Coronary artery (tissue), 2 donors: ENCODE measurements at regions not wholly inside any gene's neighbourhood (a gene's known extent, or its start where the extent isn't known, plus 50 kb on each side); places are given as distances from the start of the nearest gene placed in this dataset.

ENCODE experiments used
- DNase-seq: peaks from one replicate; pipeline ENCODE4 v3.0.0-alpha.2; 2017; ENCODE audit warnings: low spot score
- H3K27ac ChIP-seq, 2 donors: fragments of 200-600 bp; sonication (generic); one replicate each; pipeline ENCODE4 v1.5.1; 2016 to 2019
- H3K4me3 ChIP-seq: fragments of 200-600 bp; sonication (generic); 2 replicates; pipeline ENCODE4 v1.5.1; 2016; ENCODE audit warnings: mild to moderate bottlenecking, moderate library complexity
- TF ChIP-seq, protein P1 (sequence below): fragments of 200-600 bp; sonication (generic); IDR thresholded peaks from one replicate; pipeline ENCODE4 v1.5.1; 2019; ENCODE audit warnings: antibody characterized with exemption

- Histone ChIP-seq H3K4me3 (no peak overlapping the region), H3K27ac (no peak overlapping the region)
- no peak for DNase-seq
- TF ChIP-seq, protein P1, sequence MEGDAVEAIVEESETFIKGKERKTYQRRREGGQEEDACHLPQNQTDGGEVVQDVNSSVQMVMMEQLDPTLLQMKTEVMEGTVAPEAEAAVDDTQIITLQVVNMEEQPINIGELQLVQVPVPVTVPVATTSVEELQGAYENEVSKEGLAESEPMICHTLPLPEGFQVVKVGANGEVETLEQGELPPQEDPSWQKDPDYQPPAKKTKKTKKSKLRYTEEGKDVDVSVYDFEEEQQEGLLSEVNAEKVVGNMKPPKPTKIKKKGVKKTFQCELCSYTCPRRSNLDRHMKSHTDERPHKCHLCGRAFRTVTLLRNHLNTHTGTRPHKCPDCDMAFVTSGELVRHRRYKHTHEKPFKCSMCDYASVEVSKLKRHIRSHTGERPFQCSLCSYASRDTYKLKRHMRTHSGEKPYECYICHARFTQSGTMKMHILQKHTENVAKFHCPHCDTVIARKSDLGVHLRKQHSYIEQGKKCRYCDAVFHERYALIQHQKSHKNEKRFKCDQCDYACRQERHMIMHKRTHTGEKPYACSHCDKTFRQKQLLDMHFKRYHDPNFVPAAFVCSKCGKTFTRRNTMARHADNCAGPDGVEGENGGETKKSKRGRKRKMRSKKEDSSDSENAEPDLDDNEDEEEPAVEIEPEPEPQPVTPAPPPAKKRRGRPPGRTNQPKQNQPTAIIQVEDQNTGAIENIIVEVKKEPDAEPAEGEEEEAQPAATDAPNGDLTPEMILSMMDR, result no peak
Measured at GRCh38 chr14:101634850-101635748, 73.8 kb downstream of the DIO3 start.

GRCh38 chr14:101635749-101636560 lies 74.7 kb downstream of the DIO3 start:
- Histone ChIP-seq H3K4me3 (no peak overlapping the region), H3K27ac (no peak overlapping the region)
- TF ChIP-seq, protein P1, result no peak
- DNase-seq, result no peak

DNA sequence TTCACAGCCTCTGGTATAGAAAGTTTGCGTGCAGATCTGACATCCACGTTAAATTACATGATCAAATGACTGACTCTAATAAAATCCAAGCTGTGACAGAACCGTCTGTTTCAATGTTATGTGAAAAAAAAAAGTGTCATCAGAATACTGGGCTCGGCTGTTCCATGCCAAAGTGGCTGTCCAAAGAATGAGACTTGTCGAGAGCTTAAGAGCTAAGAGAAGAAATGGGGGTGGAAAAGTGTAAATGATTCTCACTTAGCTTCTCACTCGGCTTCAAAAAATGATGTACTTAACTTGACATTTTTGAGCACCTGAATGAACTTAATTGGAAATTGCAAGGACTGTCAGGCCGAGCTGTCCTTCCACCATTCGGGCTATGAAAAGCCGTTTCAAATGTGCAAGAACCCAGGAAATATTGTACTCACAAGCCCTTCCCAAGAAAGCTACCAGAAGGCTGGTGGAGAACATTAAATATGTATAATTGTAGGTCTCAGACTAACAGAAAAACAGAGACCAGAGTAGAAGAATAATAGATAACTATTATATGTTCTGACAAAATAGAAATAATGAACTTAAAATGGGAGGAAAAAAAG lies 78.0 kb downstream of the DIO3 start:
- no peak for DNase-seq
- no peak overlapping the region for H3K27ac ChIP-seq
- TF ChIP-seq, protein P1, result no peak
- H3K4me3 ChIP-seq, result no peak overlapping the region

DNA sequence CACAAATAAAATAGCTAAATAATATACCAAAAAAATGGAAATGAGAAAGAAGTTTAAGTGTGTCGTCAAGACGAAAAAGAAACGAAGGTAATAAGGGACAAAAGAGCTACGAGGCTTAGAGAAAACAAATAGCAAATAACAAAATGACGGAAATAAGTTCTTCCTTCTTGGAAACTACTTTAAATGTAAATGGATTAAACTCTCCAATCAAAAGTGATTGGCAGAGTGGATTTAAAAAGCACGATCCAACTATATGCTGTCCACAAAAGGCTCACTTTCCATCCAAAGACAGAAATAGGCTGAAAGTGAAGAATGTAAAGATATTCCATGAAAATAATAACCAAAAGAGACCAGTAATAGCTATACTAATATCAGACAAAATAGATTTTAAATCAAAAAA lies 82.4 kb downstream of the DIO3 start:
- DNase-seq, result no peak
- no peak overlapping the region for H3K27ac ChIP-seq
- TF ChIP-seq, protein P1, result no peak
- no peak overlapping the region for H3K4me3 ChIP-seq

- no peak overlapping the region for H3K4me3 ChIP-seq
- TF ChIP-seq, protein P1, result no peak
- no peak for DNase-seq
- H3K27ac ChIP-seq, result no peak overlapping the region
Measured at GRCh38 chr14:101654051-101654450, 92.8 kb downstream of the DIO3 start.

- H3K4me3 ChIP-seq, result no peak overlapping the region
- no peak overlapping the region for H3K27ac ChIP-seq
- no peak for DNase-seq
- TF ChIP-seq, protein P1, result no peak
Measured at GRCh38 chr14:101657372-101657771, 96.1 kb downstream of the DIO3 start.
